Adipocyte (in vitro differentiated cells): ENCODE measurements at regions not wholly inside any gene's neighbourhood (a gene's known extent, or its start where the extent isn't known, plus 50 kb on each side); places are given as distances from the start of the nearest gene placed in this dataset.

Experiments used
- DNase-seq: peaks from one replicate; pipeline ENCODE4 v3.0.0-alpha.2; 2015; ENCODE audit warnings: low read depth
- H3K27me3 ChIP-seq: replicated peaks from 2 replicates; pipeline ENCODE4 v1.7.0; 2013; ENCODE audit warnings: mild to moderate bottlenecking, low read length, moderate library complexity; ENCODE audit not compliant: control insufficient read depth, insufficient read depth
- H3K36me3 ChIP-seq: 2 replicates; pipeline ENCODE4 v1.7.0; 2013; ENCODE audit warnings: low read length, mild to moderate bottlenecking, moderate library complexity; ENCODE audit not compliant: control insufficient read depth, insufficient read depth, severe bottlenecking
- H3K4me1 ChIP-seq: 2 replicates; pipeline ENCODE4 v1.7.0; 2013; ENCODE audit warnings: mild to moderate bottlenecking, low read length, moderate library complexity; ENCODE audit not compliant: control insufficient read depth, insufficient read depth
- H3K4me3 ChIP-seq: 2 replicates; pipeline ENCODE4 v1.7.0; 2013; ENCODE audit warnings: mild to moderate bottlenecking, low read length, moderate library complexity
- H3K9ac ChIP-seq: 2 replicates; pipeline ENCODE4 v1.7.0; 2013; ENCODE audit warnings: mild to moderate bottlenecking, low read length, moderate library complexity
- H3K9me3 ChIP-seq: 2 replicates; pipeline ENCODE4 v1.7.0; 2013; ENCODE audit warnings: mild to moderate bottlenecking, low read length, moderate library complexity; ENCODE audit not compliant: control insufficient read depth

DNA sequence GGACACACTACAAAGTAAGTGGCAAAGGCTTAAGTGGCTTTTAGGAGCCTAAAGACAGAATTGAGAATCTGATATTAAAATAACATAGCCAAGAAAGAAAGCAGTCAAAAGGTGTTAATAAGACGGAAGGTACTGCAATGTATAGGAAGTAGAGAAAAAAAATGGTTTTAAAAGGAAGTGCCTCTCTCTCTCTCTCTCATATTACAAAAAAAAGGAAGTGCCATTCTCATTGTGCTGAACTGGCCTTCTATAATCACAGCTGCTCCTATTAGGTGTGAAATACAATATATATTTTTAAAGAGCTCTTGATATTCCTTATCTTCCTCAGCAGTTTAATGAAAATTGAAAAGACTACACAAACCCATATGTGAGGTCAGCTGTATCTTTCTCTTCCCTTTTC lies 199.4 kb upstream of the NPVF start:
- DNase-seq, result no peak
- Histone ChIP-seq H3K36me3 (no peaks in the 10 kb centered on the region), H3K4me1 (peaks cover 43% of the 10 kb centered on the region), H3K4me3 (no peak overlapping the region), H3K9me3 (no peaks in the 10 kb centered on the region), H3K27me3 (no peaks in the 10 kb centered on the region), H3K9ac (no peak overlapping the region)

DNA sequence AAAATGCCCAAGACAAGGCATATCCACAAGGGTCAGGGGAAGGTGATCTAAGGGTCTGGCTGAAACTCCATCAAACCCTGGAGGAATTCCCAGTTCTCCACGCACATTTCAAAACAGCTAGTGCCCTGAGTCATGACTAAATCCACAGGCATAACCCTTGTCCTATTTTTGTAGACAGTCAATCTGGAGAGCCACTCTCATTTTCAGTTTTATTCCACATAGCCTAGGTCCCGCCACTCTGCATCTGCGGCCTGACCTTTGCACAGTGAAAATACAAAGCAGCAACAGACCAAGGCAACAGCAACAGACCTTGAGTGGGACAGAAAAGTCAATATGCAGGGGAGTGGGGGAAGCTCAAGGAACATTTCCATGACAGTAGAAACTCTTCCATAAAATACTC lies 201.4 kb upstream of the NPVF start:
- peak overlapping the region; percentile 69 for H3K9ac ChIP-seq
- H3K36me3 ChIP-seq, result no peaks in the 10 kb centered on the region
- no peaks in the 10 kb centered on the region for H3K27me3 ChIP-seq
- H3K9me3 ChIP-seq, result no peaks in the 10 kb centered on the region
- no peak for DNase-seq
- H3K4me1 ChIP-seq, result peaks cover 43% of the 10 kb centered on the region
- peak overlapping the region; percentile 55 for H3K4me3 ChIP-seq

DNA sequence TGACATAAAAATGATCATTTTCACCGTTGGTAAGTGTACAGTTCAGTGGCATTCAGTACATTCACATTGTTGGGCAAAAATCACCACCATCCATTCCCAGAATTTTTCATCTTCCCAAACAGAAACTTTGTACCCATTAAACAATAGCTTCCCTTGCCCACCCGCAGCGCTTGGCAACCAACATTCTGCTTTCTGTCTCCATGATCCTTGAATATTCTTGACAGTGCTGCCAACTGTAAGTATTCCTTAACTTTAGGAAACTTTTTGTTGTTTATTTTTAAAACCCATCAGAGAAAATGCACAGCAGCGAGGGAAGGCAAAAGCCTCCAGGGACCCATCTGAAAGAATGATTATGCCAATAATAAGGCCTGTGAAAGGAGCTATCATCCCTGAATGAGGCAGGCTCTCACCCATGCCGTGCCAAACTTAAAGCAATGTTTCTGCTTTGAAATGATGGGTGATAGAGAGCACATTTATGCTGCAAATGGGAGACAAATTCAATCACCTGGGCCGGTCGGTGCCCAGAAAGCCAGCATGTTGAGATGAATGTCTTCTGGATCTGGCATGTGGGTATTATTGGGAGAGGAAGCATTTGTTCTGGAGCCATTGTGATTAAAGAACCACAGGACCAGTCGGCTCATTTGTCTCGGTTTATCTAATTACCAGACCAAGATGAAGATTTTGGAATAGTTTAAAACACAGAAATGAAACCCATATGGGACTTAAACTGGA lies 202.1 kb upstream of the NPVF start:
- Histone ChIP-seq H3K4me1 (peaks cover 43% of the 10 kb centered on the region), H3K4me3 (peak overlapping the region; percentile 55), H3K27me3 (no peaks in the 10 kb centered on the region), H3K9ac (peak overlapping the region; percentile 69), H3K9me3 (no peaks in the 10 kb centered on the region), H3K36me3 (no peaks in the 10 kb centered on the region)
- no peak for DNase-seq

DNA sequence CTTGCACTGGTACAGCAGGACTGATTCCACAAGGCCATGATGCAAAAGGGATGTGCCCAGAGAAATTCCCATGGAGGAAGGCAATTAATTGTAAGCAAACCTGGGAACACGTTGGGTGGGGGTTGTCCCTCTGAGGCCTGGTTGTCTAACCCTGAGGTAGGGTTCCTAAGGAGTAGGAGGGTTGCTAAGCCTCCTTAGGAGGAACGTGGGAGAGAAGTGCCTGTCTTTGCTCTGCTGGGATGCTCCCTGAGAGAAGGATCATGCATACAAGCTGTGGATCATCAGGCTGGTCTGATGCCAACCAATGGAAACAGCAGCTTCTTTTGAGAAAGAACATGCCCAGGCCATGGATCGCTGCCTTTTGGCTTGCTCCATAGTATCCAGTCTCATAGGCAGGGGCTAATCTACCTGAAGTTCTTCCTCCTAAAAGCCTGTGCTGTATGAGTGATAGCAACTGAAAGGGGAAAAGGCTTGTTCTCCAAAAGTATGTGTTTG lies 203.7 kb upstream of the NPVF start:
- Histone ChIP-seq H3K4me3 (no peak overlapping the region), H3K9me3 (no peaks in the 10 kb centered on the region), H3K27me3 (no peaks in the 10 kb centered on the region), H3K9ac (no peak overlapping the region), H3K4me1 (peaks cover 43% of the 10 kb centered on the region), H3K36me3 (no peaks in the 10 kb centered on the region)
- DNase-seq, result no peak

DNA sequence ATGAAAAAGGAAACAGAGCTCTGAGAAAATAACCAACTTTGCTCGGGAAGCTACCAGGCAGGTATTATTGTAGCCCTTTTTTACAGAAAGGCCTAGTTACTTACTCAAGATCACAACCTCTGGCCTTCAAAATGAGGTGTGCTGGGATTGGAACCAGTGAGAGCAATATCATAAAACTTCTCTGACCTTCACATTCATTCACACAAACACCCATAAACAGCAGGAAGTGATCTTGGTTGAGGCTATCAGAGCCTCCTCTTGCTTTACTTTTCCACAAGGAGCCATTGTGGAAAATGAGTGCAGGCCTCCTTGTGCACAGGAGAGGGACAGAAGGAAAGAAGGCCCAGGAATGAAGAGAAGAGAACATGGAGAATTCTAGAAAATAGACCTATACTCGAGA lies 204.5 kb upstream of the NPVF start:
- Histone ChIP-seq H3K4me3 (no peak overlapping the region), H3K9me3 (no peaks in the 10 kb centered on the region), H3K36me3 (no peaks in the 10 kb centered on the region), H3K4me1 (peaks cover 39% of the 10 kb centered on the region), H3K9ac (no peak overlapping the region), H3K27me3 (no peaks in the 10 kb centered on the region)
- DNase-seq, result no peak

DNA sequence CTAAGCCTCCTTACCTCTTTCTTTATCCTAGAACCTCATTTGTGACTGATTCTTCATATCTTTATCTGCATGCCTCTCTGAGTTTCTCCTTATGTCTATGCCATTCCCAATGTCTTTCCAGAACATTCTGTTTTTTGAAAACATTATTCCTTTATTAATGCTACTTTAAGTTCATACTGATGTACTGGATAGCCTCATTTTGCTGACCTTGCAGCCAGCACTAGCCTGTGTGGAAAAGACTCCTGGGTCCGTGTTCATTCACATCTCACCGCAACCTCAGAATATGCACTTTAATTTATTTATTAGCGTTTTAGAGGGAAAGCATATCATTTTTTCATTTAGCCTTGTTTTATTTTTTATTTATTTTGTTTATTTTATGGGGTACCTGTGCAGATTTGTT lies 208.1 kb upstream of the NPVF start:
- peaks cover 3% of the 10 kb centered on the region for H3K4me1 ChIP-seq
- H3K9ac ChIP-seq, result no peak overlapping the region
- H3K36me3 ChIP-seq, result no peaks in the 10 kb centered on the region
- DNase-seq, result no peak
- H3K9me3 ChIP-seq, result peaks cover 24% of the 10 kb centered on the region
- no peaks in the 10 kb centered on the region for H3K27me3 ChIP-seq
- no peak overlapping the region for H3K4me3 ChIP-seq

DNA sequence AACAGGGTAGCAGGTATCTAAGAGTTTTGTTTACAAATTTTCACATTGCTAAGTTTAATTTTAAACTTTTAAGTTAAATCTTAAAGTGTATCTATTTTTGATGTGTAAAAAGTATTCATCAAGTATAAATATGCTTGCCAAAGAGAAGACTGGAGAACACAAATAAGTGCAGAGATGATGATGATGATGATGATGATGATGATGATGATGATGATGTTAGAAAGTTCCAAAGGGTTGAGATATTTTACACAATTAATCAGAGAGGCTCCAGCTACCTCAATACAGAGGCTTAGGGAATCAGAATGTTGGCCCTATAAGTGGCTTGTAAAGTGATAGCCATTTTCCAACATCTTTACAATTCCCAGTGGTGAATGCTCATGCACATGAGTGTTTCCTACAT lies 209.0 kb upstream of the NPVF start:
- no peaks in the 10 kb centered on the region for H3K27me3 ChIP-seq
- H3K36me3 ChIP-seq, result no peaks in the 10 kb centered on the region
- peaks cover 32% of the 10 kb centered on the region for H3K9me3 ChIP-seq
- H3K4me3 ChIP-seq, result no peak overlapping the region
- no peaks in the 10 kb centered on the region for H3K4me1 ChIP-seq
- no peak overlapping the region for H3K9ac ChIP-seq
- no peak for DNase-seq

DNA sequence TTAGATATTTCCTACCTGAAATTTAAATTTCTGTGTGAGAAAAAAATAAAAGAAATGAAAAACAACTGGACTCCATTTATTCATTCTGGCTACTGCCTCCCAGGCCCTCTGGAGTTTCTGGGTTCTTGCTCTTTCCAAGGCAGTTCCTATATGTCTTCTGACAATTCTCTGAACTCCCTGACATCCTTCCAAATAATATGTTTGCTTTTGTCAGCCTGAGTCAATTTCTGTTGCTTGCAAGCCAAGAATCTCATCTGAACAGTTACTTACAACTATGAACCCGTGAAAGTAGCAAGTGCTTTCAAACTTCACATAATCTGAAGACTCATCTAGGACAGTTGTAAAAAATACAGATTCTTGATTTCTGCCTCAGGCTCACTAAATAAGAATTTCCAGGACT lies 216.7 kb upstream of the NPVF start:
- H3K4me1 ChIP-seq, result no peaks in the 10 kb centered on the region
- no peaks in the 10 kb centered on the region for H3K36me3 ChIP-seq
- H3K9me3 ChIP-seq, result peaks cover 31% of the 10 kb centered on the region
- DNase-seq, result no peak
- no peaks in the 10 kb centered on the region for H3K27me3 ChIP-seq
- H3K9ac ChIP-seq, result no peak overlapping the region
- no peak overlapping the region for H3K4me3 ChIP-seq

DNA sequence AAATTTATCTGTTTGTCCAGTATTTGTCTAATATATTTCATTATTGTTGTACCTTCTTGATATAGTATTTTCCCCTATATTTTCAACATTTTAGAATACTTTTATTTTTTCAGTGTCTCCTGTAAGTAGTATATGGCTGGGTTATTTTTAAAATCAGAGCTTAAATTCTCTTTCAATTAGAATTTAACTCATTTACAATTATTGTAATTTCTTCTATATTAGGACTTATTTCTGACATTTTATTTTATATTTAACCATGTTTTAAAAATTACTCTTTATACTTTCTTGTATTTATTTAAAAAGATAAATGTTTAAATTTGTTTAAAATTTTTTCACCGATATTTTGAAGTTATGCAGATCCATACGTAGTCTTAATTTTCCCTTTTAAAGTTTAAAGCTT lies 220.0 kb upstream of the NPVF start:
- Histone ChIP-seq H3K9ac (no peak overlapping the region), H3K36me3 (no peaks in the 10 kb centered on the region), H3K9me3 (peaks cover under 1% of the 10 kb centered on the region), H3K27me3 (no peaks in the 10 kb centered on the region), H3K4me1 (no peaks in the 10 kb centered on the region), H3K4me3 (no peak overlapping the region)
- DNase-seq, result no peak

DNA sequence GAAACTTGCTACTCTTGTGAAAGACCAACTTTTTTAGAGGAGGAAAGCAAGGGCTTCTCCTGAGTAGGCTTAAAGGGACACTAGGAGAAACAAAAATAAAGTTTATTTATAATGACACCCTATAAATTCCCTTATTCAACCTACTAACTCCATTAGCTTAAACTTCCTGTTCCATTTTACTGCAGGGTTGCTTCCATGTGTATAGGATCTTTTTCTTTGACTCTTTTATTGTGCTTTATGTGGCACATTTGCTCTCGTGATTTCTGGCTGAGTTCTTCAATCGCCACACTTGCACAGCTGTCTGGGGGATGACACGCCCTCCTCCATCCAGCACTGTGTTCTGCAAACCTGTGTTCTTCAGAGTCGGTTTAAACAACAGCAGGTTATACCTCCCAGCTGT lies 225.7 kb upstream of the NPVF start:
- Histone ChIP-seq H3K27me3 (no peaks in the 10 kb centered on the region), H3K9ac (peak overlapping the region; percentile 46), H3K4me3 (no peak overlapping the region), H3K36me3 (no peaks in the 10 kb centered on the region), H3K9me3 (no peaks in the 10 kb centered on the region), H3K4me1 (peaks cover 35% of the 10 kb centered on the region)
- DNase-seq, result no peak

DNA sequence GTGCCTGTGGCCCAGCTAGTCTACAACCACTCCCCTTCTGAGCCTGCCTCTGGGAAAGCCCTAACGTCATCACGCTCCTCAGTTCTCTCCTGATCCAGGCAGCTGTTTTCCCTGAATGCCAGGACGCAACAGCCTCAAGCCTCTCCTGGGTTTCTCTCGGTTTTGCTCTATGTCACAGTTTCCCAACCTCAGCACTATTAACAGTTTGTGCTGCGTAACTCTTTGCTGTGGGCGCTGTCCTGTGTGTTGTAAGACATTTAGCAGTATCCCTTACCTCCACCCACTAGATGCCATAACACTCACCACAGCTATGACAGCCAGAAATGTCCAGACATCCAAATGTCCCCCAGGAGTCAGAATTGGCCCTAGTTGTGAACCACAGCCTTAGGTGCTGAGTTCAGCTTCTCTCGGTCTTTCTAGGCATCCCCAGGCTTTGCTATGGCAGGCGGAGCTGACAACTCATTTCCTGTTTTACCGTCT lies 226.3 kb upstream of the NPVF start:
- no peaks in the 10 kb centered on the region for H3K36me3 ChIP-seq
- no peak for DNase-seq
- no peak overlapping the region for H3K4me3 ChIP-seq
- H3K27me3 ChIP-seq, result no peaks in the 10 kb centered on the region
- H3K9me3 ChIP-seq, result no peaks in the 10 kb centered on the region
- no peak overlapping the region for H3K9ac ChIP-seq
- H3K4me1 ChIP-seq, result peaks cover 35% of the 10 kb centered on the region
